GM19468 (cell line): ENCODE measurements at regions not wholly inside any gene's neighbourhood (a gene's known extent, or its start where the extent isn't known, plus 50 kb on each side); places are given as distances from the start of the nearest gene placed in this dataset.
"Not testable (repeated sequence)": the region's sequence is repeated elsewhere in the genome, so short reads cannot be mapped to it uniquely, and the experiment has no call there.

Experiments
- ATAC-seq: cut with Tn5 transposase; IDR thresholded peaks from one replicate; pipeline ENCODE4 v1.9.1; 2021; ENCODE audit warnings: mild to moderate bottlenecking, moderate library complexity, moderate number of reproducible peaks; ENCODE audit not compliant: unreplicated experiment; ENCODE audit errors: extremely low read depth

- no peak for ATAC-seq
These were observed 117.1 kb upstream of the CHD1 start for GRCh38 chr5:99045871-99046270.

GRCh38 chr5:99043257-99043656, 114.5 kb upstream of the CHD1 start:
- ATAC-seq, result not testable (repeated sequence)

- no peak for ATAC-seq
These were observed 108.9 kb upstream of the CHD1 start for GRCh38 chr5:99037668-99038067.

GRCh38 chr5:99035942-99036341, 107.1 kb upstream of the CHD1 start:
- no peak for ATAC-seq

- no peak for ATAC-seq
These were observed 105.5 kb upstream of the CHD1 start for GRCh38 chr5:99034336-99034735.

GRCh38 chr5:99033014-99033900, 104.5 kb upstream of the CHD1 start:
- no peak for ATAC-seq

GRCh38 chr5:99032234-99033013, 103.6 kb upstream of the CHD1 start:
- ATAC-seq, result no peak

GRCh38 chr5:99030906-99031440, 102.2 kb upstream of the CHD1 start:
- ATAC-seq, result no peak

- no peak for ATAC-seq
These were observed 100.4 kb upstream of the CHD1 start for GRCh38 chr5:99029172-99029571.

- ATAC-seq, result not testable (repeated sequence)
These were observed 99.4 kb upstream of the CHD1 start for GRCh38 chr5:99028170-99028569.

GRCh38 chr5:99025298-99026045, 96.7 kb upstream of the CHD1 start:
- ATAC-seq, result no peak

GRCh38 chr5:99023330-99023729, 94.5 kb upstream of the CHD1 start:
- ATAC-seq, result no peak

- ATAC-seq, result no peak
These were observed 93.4 kb upstream of the CHD1 start for GRCh38 chr5:99022250-99022649.

- no peak for ATAC-seq
These were observed 91.9 kb upstream of the CHD1 start for GRCh38 chr5:99020698-99021048.

GRCh38 chr5:99019812-99020697, 91.2 kb upstream of the CHD1 start:
- ATAC-seq, result no peak

GRCh38 chr5:99019254-99019653, 90.4 kb upstream of the CHD1 start:
- no peak for ATAC-seq

GRCh38 chr5:99010294-99010693, 81.5 kb upstream of the CHD1 start:
- ATAC-seq, result no peak

- ATAC-seq, result not testable (repeated sequence)
These were observed 79.2 kb upstream of the CHD1 start for GRCh38 chr5:99008009-99008408.

GRCh38 chr5:99005506-99005905, 76.7 kb upstream of the CHD1 start:
- ATAC-seq, result no peak
